Spleen (tissue), 11 donors: ENCODE measurements at regions not wholly inside any gene's neighbourhood (a gene's known extent, or its start where the extent isn't known, plus 50 kb on each side); places are given as distances from the start of the nearest gene placed in this dataset.

ENCODE experiments used
- DNase-seq: peaks from one replicate; pipeline ENCODE4 v3.0.0-alpha.2; 2020
- H3K27ac ChIP-seq, 8 donors: fragments of 200-600 bp; sonication (generic) in 7 of 8; 1 replicate in 4 of 8; 2 replicates in 4 of 8; pipeline versions ENCODE4 v1.5.0 to v1.8.0; 2016 to 2021; ENCODE audit warnings: inconsistent platforms in 4 of 8, mild to moderate bottlenecking in 4 of 8, moderate library complexity in 1 of 8
- H3K27me3 ChIP-seq, 7 donors: fragments of 200-600 bp; sonication (generic) in 6 of 7; replicated peaks in 1 of 7; 1 replicate in 4 of 7; 2 replicates in 3 of 7; pipeline versions ENCODE4 v1.5.0 to v1.8.0; 2016 to 2021; ENCODE audit warnings: inconsistent platforms in 3 of 7, mild to moderate bottlenecking in 1 of 7
- H3K36me3 ChIP-seq, 6 donors: fragments of 200-600 bp; sonication (generic) in 5 of 6; 1 replicate in 4 of 6; 2 replicates in 2 of 6; pipeline versions ENCODE4 v1.5.0 to v1.8.0; 2016 to 2021; ENCODE audit warnings: inconsistent platforms in 2 of 6
- H3K4me1 ChIP-seq, 6 donors: fragments of 200-600 bp; sonication (generic) in 5 of 6; 1 replicate in 3 of 6; 2 replicates in 3 of 6; pipeline versions ENCODE4 v1.5.0 to v1.8.0; 2016 to 2021; ENCODE audit warnings: inconsistent platforms in 3 of 6
- H3K4me3 ChIP-seq, 8 donors: fragments of 200-600 bp; sonication (generic) in 7 of 8; 1 replicate in 4 of 8; 2 replicates in 4 of 8; pipeline versions ENCODE4 v1.5.0 to v1.8.0; 2016 to 2021; ENCODE audit warnings: inconsistent platforms in 4 of 8, mild to moderate bottlenecking in 4 of 8, moderate library complexity in 2 of 8
- H3K9me3 ChIP-seq, 8 donors: fragments of 200-600 bp; sonication (generic) in 7 of 8; 1 replicate in 4 of 8; 2 replicates in 4 of 8; pipeline versions ENCODE4 v1.5.0 to v1.8.0; 2016 to 2021; ENCODE audit warnings: inconsistent platforms in 4 of 8
- POLR2A ChIP-seq, 3 donors: fragments of 450-650 bp; IDR thresholded peaks; one replicate each; pipeline ENCODE4 v1.5.1; 2017; ENCODE audit warnings: antibody characterized with exemption in 3 of 3, mild to moderate bottlenecking in 1 of 3
- POLR2AphosphoS5 ChIP-seq, 3 donors: sonication (generic); formaldehyde crosslinking; IDR thresholded peaks; one replicate each; pipeline ENCODE4 v1.5.1; 2017; ENCODE audit warnings: antibody characterized with exemption in 3 of 3
- WGBS, 5 donors: extraction: QIAGEN DNeasy Blood & Tissue Kit in 3 of 5; methylation state at CpG; one replicate each; pipeline versions ENCODE4 v1.1.5 to v1.1.7; 2013 to 2018; 5-methylcytosine and 5-hydroxymethylcytosine counted together
- intact Hi-C: fragments of 100-400 bp; cut with DNase I; formaldehyde crosslinking; loops from one replicate; pipeline ENCODE4 v1.15.0; 2023; ENCODE audit warnings: low total_unique reads
- TF ChIP-seq, protein P1 (sequence below), 11 experiments: fragments of 200-600 bp in 7 of 11; fragments of 450-650 bp in 4 of 11; sonication (generic) in 4 of 11; IDR thresholded peaks in 8 of 11; conservative IDR thresholded peaks in 3 of 11; 1 replicate in 7 of 11; 2 replicates in 4 of 11; pipeline versions ENCODE4 v1.4.0 to v1.8.0; 2016 to 2021; ENCODE audit warnings: antibody characterized with exemption in 11 of 11, inconsistent platforms in 4 of 11, mild to moderate bottlenecking in 1 of 11
- donor health status: healthy with polysubstance abuse.
- donor health status: DM: no; HTN: no; CAD: no; lungs with moderate emphysema.
- donor health status: DM: no; HTN: no; CAD: no.
- donor health status: Bipolar disorder and iron deficiency.
- donor health status: healthy.
- donor health status: DM: no; HTN: no; CAD: no.
- donor health status: DM: yes; HTN: yes; CAD: no.

- intact Hi-C loops, result no loop called here
- H3K36me3 ChIP-seq, result no peaks in the 10 kb centered on the region
- no peak overlapping the region for H3K4me3 ChIP-seq
- TF ChIP-seq, protein P1, sequence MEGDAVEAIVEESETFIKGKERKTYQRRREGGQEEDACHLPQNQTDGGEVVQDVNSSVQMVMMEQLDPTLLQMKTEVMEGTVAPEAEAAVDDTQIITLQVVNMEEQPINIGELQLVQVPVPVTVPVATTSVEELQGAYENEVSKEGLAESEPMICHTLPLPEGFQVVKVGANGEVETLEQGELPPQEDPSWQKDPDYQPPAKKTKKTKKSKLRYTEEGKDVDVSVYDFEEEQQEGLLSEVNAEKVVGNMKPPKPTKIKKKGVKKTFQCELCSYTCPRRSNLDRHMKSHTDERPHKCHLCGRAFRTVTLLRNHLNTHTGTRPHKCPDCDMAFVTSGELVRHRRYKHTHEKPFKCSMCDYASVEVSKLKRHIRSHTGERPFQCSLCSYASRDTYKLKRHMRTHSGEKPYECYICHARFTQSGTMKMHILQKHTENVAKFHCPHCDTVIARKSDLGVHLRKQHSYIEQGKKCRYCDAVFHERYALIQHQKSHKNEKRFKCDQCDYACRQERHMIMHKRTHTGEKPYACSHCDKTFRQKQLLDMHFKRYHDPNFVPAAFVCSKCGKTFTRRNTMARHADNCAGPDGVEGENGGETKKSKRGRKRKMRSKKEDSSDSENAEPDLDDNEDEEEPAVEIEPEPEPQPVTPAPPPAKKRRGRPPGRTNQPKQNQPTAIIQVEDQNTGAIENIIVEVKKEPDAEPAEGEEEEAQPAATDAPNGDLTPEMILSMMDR (IDR thresholded peaks at IDR 0.05 in 8 of 11, conservative IDR thresholded peaks at IDR 0.05 in 3 of 11), result no peak
- no peak for TF ChIP-seq POLR2AphosphoS5 (IDR thresholded peaks at IDR 0.05)
- TF ChIP-seq POLR2A (IDR thresholded peaks at IDR 0.05), result no peak
- H3K27ac ChIP-seq, result no peak overlapping the region
- WGBS, 5 donors, result 53 to 77% (median 65%) methylated on average over 2 of the region's 2 CpGs
- H3K4me1 ChIP-seq, result no peaks in the 10 kb centered on the region
- no peaks in the 10 kb centered on the region for H3K27me3 ChIP-seq
- no peak for DNase-seq
- peaks cover 0 to 4% (median 0%) of the 10 kb centered on the region in 8 donors for H3K9me3 ChIP-seq
These were observed 696.5 kb upstream of the MIS18BP1 start for GRCh38 chr14:45949479-45949878.

DNA sequence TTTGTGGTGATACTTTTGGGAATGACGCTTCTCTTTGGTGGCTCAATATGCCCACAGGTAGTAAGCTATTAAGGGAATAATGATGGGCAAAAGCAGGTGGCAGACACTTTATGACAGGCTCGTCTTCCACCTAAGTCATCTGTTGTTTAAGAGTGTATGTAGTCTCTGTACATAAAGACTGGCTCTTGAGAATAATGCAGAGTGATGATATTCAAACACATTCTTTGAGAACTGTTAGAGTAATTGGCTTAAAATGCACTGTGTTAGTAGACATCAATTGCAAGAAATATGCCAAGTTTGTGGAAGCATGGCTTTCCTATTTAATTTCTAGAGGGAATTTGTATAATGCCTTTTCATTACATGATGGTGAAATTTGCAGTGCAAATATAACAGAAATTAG lies 694.8 kb upstream of the MIS18BP1 start:
- Histone ChIP-seq H3K4me3 (no peak overlapping the region), H3K27ac (no peak overlapping the region), H3K27me3 (no peaks in the 10 kb centered on the region), H3K9me3 (peaks cover 0 to 3% (median 0%) of the 10 kb centered on the region in 8 donors), H3K4me1 (no peaks in the 10 kb centered on the region), H3K36me3 (no peaks in the 10 kb centered on the region)
- TF ChIP-seq, protein P1 (IDR thresholded peaks at IDR 0.05 in 8 of 11, conservative IDR thresholded peaks at IDR 0.05 in 3 of 11), result no peak
- TF ChIP-seq POLR2AphosphoS5 (IDR thresholded peaks at IDR 0.05) (no peak), POLR2A (IDR thresholded peaks at IDR 0.05) (no peak)
- intact Hi-C loops, result no loop called here
- WGBS, 5 donors, result 79 to 94% (median 83%) methylated on average over 2 of the region's 2 CpGs
- no peak for DNase-seq

- Histone ChIP-seq H3K36me3 (no peaks in the 10 kb centered on the region), H3K9me3 (peaks cover 0 to 3% (median 0%) of the 10 kb centered on the region in 8 donors), H3K27me3 (no peaks in the 10 kb centered on the region), H3K27ac (no peak overlapping the region), H3K4me1 (no peaks in the 10 kb centered on the region), H3K4me3 (no peak overlapping the region)
- DNase-seq, result no peak
- 67 to 79% (median 70%) methylated on average over 3 of the region's 3 CpGs for WGBS, 5 donors
- TF ChIP-seq POLR2AphosphoS5 (IDR thresholded peaks at IDR 0.05) (no peak), POLR2A (IDR thresholded peaks at IDR 0.05) (no peak)
- TF ChIP-seq, protein P1 (IDR thresholded peaks at IDR 0.05 in 8 of 11, conservative IDR thresholded peaks at IDR 0.05 in 3 of 11), result no peak
- intact Hi-C loops, result no loop called here
These were observed 693.2 kb upstream of the MIS18BP1 start for GRCh38 chr14:45946251-45946650.

DNA sequence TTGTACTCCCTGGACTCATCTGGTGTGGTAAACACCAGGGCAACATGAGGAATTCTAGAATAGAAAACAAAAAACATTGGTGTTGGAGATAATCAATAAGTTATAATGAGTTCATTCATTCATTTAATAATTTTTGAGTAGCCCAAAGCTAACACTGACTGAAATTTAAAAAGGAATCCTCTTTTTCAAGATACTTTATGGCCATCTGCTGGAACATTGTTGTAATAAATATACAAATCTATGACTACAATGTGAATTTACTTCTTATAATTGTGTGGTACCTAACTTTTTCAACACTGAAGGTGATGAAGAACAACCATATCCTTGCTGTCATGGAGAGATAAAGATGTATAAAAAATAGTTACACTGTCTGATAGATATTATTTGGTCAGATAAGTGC lies 687.3 kb upstream of the MIS18BP1 start:
- Histone ChIP-seq H3K27ac (no peak overlapping the region), H3K36me3 (no peaks in the 10 kb centered on the region), H3K4me1 (no peaks in the 10 kb centered on the region), H3K27me3 (no peaks in the 10 kb centered on the region), H3K4me3 (no peak overlapping the region), H3K9me3 (peaks cover 0 to 25% (median 11%) of the 10 kb centered on the region in 8 donors)
- no peak for DNase-seq
- TF ChIP-seq POLR2A (IDR thresholded peaks at IDR 0.05) (no peak), POLR2AphosphoS5 (IDR thresholded peaks at IDR 0.05) (no peak)
- TF ChIP-seq, protein P1 (IDR thresholded peaks at IDR 0.05 in 8 of 11, conservative IDR thresholded peaks at IDR 0.05 in 3 of 11), result no peak
- intact Hi-C loops, result no loop called here
